Transverse colon (tissue), 3 donors: ENCODE measurements at regions not wholly inside any gene's neighbourhood (a gene's known extent, or its start where the extent isn't known, plus 50 kb on each side); places are given as distances from the start of the nearest gene placed in this dataset.

Experiments
- CTCF ChIP-seq, 5 experiments: fragments of 200-600 bp in 3 of 5; fragments of 450-650 bp in 2 of 5; sonication (generic) in 3 of 5; IDR thresholded peaks; 1 replicate in 2 of 5; 2 replicates in 3 of 5; pipeline ENCODE4 v1.5.1; 2016 to 2017; ENCODE audit warnings: antibody characterized with exemption in 5 of 5, inconsistent platforms in 3 of 5, mild to moderate bottlenecking in 2 of 5, moderate library complexity in 1 of 5
- EP300 ChIP-seq: sonication (generic); formaldehyde crosslinking; IDR thresholded peaks from one replicate; pipeline ENCODE4 v1.6.1; 2017; ENCODE audit warnings: antibody characterized with exemption, low read depth
- POLR2A ChIP-seq: fragments of 450-650 bp; IDR thresholded peaks from one replicate; pipeline ENCODE4 v1.6.1; 2016; ENCODE audit warnings: antibody characterized with exemption, mild to moderate bottlenecking, moderate library complexity

DNA sequence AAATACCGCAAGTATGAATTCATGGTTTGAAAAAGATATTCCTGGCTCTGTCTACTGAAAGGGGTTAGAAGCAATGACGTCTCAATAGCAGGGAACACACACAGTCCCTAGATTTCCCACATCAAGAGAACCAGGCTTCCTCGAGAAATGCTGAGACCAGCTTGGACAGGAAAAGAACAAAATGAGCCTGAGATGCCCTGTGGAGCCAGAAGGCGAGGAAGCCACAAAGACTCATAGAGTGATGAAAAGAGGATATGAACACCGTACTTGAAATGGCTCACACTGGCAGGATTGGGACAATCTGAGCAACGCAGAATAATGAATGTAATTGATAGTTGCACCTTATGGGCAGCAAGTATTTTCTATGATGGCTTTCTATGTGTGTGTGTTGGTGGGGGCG is 302.4 kb upstream of the ATP10A start:
- no peak for TF ChIP-seq CTCF (IDR thresholded peaks at IDR 0.05)
- no peak for TF ChIP-seq POLR2A
- TF ChIP-seq EP300 = no peak
